ENCODE measurements at regions not wholly inside any gene's neighbourhood (a gene's known extent, or its start where the extent isn't known, plus 50 kb on each side); places are given as distances from the start of the nearest gene placed in this dataset.

DNA sequence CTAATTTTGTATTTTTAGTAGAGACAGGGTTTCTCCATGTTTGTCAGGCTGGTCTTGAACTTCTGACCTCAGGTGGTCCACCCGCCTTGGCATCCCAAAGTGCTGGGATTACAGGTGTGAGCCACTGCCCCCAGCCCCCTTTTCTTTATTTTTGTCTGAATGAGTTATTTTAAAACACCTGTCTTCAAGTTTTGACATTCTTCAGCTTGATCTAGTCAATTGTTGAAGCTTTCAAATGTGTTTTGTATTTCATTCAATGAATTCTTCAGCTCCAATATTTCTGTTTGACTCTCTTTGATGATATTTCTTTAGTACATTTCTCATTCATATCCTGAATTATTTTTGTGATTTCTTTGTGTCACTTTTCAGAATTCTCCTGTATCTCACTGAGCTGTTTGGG, 486.2 kb downstream of the DMAC1 start:
- TF ChIP-seq, protein P1, sequence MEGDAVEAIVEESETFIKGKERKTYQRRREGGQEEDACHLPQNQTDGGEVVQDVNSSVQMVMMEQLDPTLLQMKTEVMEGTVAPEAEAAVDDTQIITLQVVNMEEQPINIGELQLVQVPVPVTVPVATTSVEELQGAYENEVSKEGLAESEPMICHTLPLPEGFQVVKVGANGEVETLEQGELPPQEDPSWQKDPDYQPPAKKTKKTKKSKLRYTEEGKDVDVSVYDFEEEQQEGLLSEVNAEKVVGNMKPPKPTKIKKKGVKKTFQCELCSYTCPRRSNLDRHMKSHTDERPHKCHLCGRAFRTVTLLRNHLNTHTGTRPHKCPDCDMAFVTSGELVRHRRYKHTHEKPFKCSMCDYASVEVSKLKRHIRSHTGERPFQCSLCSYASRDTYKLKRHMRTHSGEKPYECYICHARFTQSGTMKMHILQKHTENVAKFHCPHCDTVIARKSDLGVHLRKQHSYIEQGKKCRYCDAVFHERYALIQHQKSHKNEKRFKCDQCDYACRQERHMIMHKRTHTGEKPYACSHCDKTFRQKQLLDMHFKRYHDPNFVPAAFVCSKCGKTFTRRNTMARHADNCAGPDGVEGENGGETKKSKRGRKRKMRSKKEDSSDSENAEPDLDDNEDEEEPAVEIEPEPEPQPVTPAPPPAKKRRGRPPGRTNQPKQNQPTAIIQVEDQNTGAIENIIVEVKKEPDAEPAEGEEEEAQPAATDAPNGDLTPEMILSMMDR (optimal IDR thresholded peaks at IDR 0.05 in 1 of 3, IDR thresholded peaks at IDR 0.05 in 1 of 3, conservative IDR thresholded peaks at IDR 0.05 in 1 of 3; ENCODE audit: extremely low read depth in 1 of 3, insufficient read depth in 2 of 3, low read length in 3 of 3) = no peak
- no peak for TF ChIP-seq EZH2 (IDR thresholded peaks at IDR 0.05; ENCODE audit: low read length)

Measured in keratinocyte (primary cell).